Common myeloid progenitor, CD34-positive (primary cell): ENCODE measurements at regions not wholly inside any gene's neighbourhood (a gene's known extent, or its start where the extent isn't known, plus 50 kb on each side); places are given as distances from the start of the nearest gene placed in this dataset.

Experiments
- CTCF ChIA-PET: fragments of 350-600 bp; sonication (Branson Sonifier 250); formaldehyde crosslinking; loops from one replicate; lab custom pipeline; 2021; ENCODE audit warnings: antibody characterized with exemption; lab: Charles Lee
- POLR2A ChIA-PET: fragments of 350-600 bp; sonication (Branson Sonifier 250); formaldehyde crosslinking; loops from one replicate; lab custom pipeline; 2021; ENCODE audit warnings: antibody characterized with exemption; lab: Charles Lee
- DNase-seq, 3 donors: peaks; one replicate each; pipeline versions ENCODE4 v3.0.0 to v3.0.0-alpha.2; 2013
- H3K27ac ChIP-seq, 2 experiments: 1 replicate in 1 of 2; 2 replicates in 1 of 2; pipeline ENCODE4 v1.7.0; 2013; ENCODE audit warnings: inconsistent platforms in 2 of 2, low read length in 2 of 2, mild to moderate bottlenecking in 2 of 2, low read depth in 1 of 2, moderate library complexity in 1 of 2; ENCODE audit not compliant: severe bottlenecking in 2 of 2, insufficient read depth in 1 of 2, poor library complexity in 1 of 2
- H3K27me3 ChIP-seq, 5 experiments: replicated peaks in 2 of 5; 1 replicate in 3 of 5; 2 replicates in 2 of 5; pipeline versions ENCODE4 v1.6.1 to v1.7.0; 2013; ENCODE audit warnings: low read length in 4 of 5, mild to moderate bottlenecking in 2 of 5, moderate library complexity in 2 of 5, inconsistent platforms in 1 of 5; ENCODE audit not compliant: insufficient read depth in 5 of 5, control insufficient read depth in 4 of 5
- H3K36me3 ChIP-seq, 4 experiments: 1 replicate in 2 of 4; 2 replicates in 2 of 4; pipeline versions ENCODE4 v1.6.1 to v1.7.0; 2013; ENCODE audit warnings: low read length in 3 of 4, control low read depth in 1 of 4, mild to moderate bottlenecking in 1 of 4; ENCODE audit not compliant: control insufficient read depth in 4 of 4, insufficient read depth in 4 of 4
- H3K4me1 ChIP-seq, 4 experiments: 1 replicate in 3 of 4; 2 replicates in 1 of 4; pipeline versions ENCODE4 v1.6.1 to v1.7.1; 2013; ENCODE audit warnings: low read length in 3 of 4, mild to moderate bottlenecking in 3 of 4, control low read depth in 1 of 4, inconsistent platforms in 1 of 4, moderate library complexity in 1 of 4; ENCODE audit not compliant: control insufficient read depth in 4 of 4, insufficient read depth in 4 of 4; ENCODE audit errors: control extremely low read depth in 1 of 4
- H3K4me3 ChIP-seq, 7 experiments: 1 replicate in 4 of 7; 2 replicates in 3 of 7; pipeline versions ENCODE4 v1.5.1 to v1.7.0; 2013; ENCODE audit warnings: mild to moderate bottlenecking in 7 of 7, low read length in 6 of 7, moderate library complexity in 6 of 7, inconsistent platforms in 2 of 7, low read depth in 2 of 7, control low read depth in 1 of 7; ENCODE audit not compliant: insufficient read depth in 4 of 7, control insufficient read depth in 1 of 7; ENCODE audit errors: extremely low read depth in 1 of 7
- H3K9me3 ChIP-seq, 5 experiments: 1 replicate in 4 of 5; 2 replicates in 1 of 5; pipeline versions ENCODE4 v1.6.1 to v1.7.1; 2013; ENCODE audit warnings: low read length in 4 of 5, mild to moderate bottlenecking in 2 of 5, inconsistent platforms in 1 of 5, low read depth in 1 of 5, moderate library complexity in 1 of 5; ENCODE audit not compliant: control insufficient read depth in 4 of 5, insufficient read depth in 2 of 5; ENCODE audit errors: control extremely low read depth in 1 of 5
- WGBS: methylation state at CpG from one replicate; pipeline ENCODE4 v1.1.5; 2013; ENCODE audit not compliant: insufficient coverage; 5-methylcytosine and 5-hydroxymethylcytosine counted together

DNA sequence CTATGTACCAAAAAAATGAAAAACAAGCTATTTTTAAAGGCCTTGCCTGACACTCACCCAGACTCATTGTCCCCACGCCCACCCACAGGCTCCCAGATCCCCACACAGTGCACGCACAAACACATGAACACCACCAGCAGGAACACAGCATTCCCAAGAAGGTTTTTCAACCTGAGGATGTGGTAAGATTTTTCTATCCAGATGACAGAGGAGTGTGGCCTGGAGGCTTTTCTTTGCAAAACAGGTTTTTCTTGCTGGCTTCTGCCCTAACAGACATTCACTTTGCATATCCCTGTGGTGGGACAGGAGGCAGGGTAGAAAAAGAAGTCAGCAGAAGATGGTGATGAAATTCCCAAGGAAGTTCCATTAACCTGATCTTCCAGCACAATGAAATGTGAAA is 97.8 kb downstream of the KLF12 start:
- Histone ChIP-seq H3K27me3 (no peaks in the 10 kb centered on the region), H3K4me3 (no peak overlapping the region), H3K27ac (no peak overlapping the region), H3K36me3 (no peaks in the 10 kb centered on the region), H3K9me3 (no peaks in the 10 kb centered on the region), H3K4me1 (peaks cover 0 to 4% (median 0%) of the 10 kb centered on the region in 4 experiments)
- POLR2A ChIA-PET = interaction anchor here (0.5 kb wide), 1 partner anchor 11 kb away, joined by 3 read pairs; no protein-coding TSS in a partner anchor
- 100% methylated on average over 1 of the region's 2 CpGs for WGBS
- CTCF ChIA-PET = no interaction called here
- no peak for DNase-seq

- CTCF ChIA-PET = interaction anchor here (1.2 kb wide), 1 partner anchor 33 kb away, joined by 3 read pairs; no protein-coding TSS in a partner anchor
Observed at GRCh38 chr13:74035896-74036295, 98.3 kb downstream of the KLF12 start.

GRCh38 chr13:74032325-74032724 is 101.9 kb downstream of the KLF12 start:
- 100% methylated on average over 4 of the region's 4 CpGs for WGBS
- no peak overlapping the region for H3K27ac ChIP-seq
- no peaks in the 10 kb centered on the region for H3K36me3 ChIP-seq
- H3K4me3 ChIP-seq = no peak overlapping the region
- H3K9me3 ChIP-seq = no peaks in the 10 kb centered on the region
- no peaks in the 10 kb centered on the region for H3K27me3 ChIP-seq
- no peak for DNase-seq
- ChIA-PET CTCF (no interaction called here), POLR2A (no interaction called here)
- H3K4me1 ChIP-seq = peaks cover 0 to 7% (median under 1%) of the 10 kb centered on the region in 4 experiments

More at GRCh38 chr13:74035896-74036295, 98.3 kb downstream of the KLF12 start:
- H3K9me3 ChIP-seq = no peaks in the 10 kb centered on the region
- WGBS = 100% methylated on average over 3 of the region's 3 CpGs
- H3K36me3 ChIP-seq = no peaks in the 10 kb centered on the region
- no peaks in the 10 kb centered on the region for H3K27me3 ChIP-seq
- POLR2A ChIA-PET = interaction anchor here (0.5 kb wide), 1 partner anchor 12 kb away, joined by 3 read pairs; no protein-coding TSS in a partner anchor
- H3K27ac ChIP-seq = no peak overlapping the region
- H3K4me3 ChIP-seq = no peak overlapping the region
- peaks cover 0 to 4% (median 0%) of the 10 kb centered on the region in 4 experiments for H3K4me1 ChIP-seq
- no peak for DNase-seq

GRCh38 chr13:74027161-74027779 is 106.9 kb downstream of the KLF12 start:
- Histone ChIP-seq H3K27ac (peak overlapping the region in 1 of 2 experiments; percentile 62), H3K4me1 (peaks cover 4 to 16% (median 8%) of the 10 kb centered on the region in 4 experiments), H3K4me3 (peak overlapping the region in 2 of 7 experiments; percentile 10 to 24), H3K9me3 (peaks cover 0 to 12% (median 2%) of the 10 kb centered on the region in 5 experiments), H3K27me3 (no peaks in the 10 kb centered on the region), H3K36me3 (peaks cover 0 to 8% (median 4%) of the 10 kb centered on the region in 4 experiments)
- 88% methylated on average over 1 of the region's 4 CpGs for WGBS
- ChIA-PET CTCF (no interaction called here), POLR2A (no interaction called here)
- DNase-seq = peak in 1 of 3 donors; percentile 9

GRCh38 chr13:74026753-74027152 is 107.5 kb downstream of the KLF12 start:
- Histone ChIP-seq H3K4me1 (peaks cover 4 to 16% (median 8%) of the 10 kb centered on the region in 4 experiments), H3K9me3 (peaks cover 0 to 14% (median 2%) of the 10 kb centered on the region in 5 experiments), H3K36me3 (peaks cover 0 to 8% (median 4%) of the 10 kb centered on the region in 4 experiments), H3K4me3 (peak overlapping the region in 2 of 7 experiments; percentile 10 to 24), H3K27me3 (no peaks in the 10 kb centered on the region), H3K27ac (peak overlapping the region in 1 of 2 experiments; percentile 62)
- DNase-seq = peak; percentile 40 to 84 (median 75)
- ChIA-PET POLR2A (no interaction called here), CTCF (no interaction called here)
- 22% methylated on average over 4 of the region's 4 CpGs for WGBS

DNA sequence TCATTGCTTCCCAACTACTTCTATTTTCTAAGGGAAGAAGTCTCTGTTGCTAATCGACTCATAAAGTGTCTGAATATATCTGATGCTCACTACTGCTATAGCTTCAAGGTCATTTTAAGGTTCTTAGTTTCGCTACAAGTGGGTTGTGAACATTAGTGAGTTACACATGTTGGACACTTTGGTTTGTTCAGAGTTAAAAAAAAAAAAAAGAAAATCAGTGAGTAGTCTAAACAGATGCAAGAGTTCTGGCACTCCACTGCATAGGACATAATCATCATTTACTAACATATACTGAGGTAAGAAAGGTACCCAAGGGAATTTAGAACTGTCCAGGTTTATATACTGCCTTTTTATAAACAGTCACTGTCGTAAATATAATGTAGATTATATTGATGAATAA is 108.8 kb downstream of the KLF12 start:
- H3K9me3 ChIP-seq = peaks cover 0 to 17% (median 4%) of the 10 kb centered on the region in 5 experiments
- H3K36me3 ChIP-seq = peaks cover 0 to 8% (median 4%) of the 10 kb centered on the region in 4 experiments
- no peak for DNase-seq
- H3K4me3 ChIP-seq = no peak overlapping the region
- no peak overlapping the region for H3K27ac ChIP-seq
- POLR2A ChIA-PET = no interaction called here
- peaks cover 4 to 16% (median 8%) of the 10 kb centered on the region in 4 experiments for H3K4me1 ChIP-seq
- no CpG with 5 or more reads among the region's 3 CpGs for WGBS
- H3K27me3 ChIP-seq = no peaks in the 10 kb centered on the region
- CTCF ChIA-PET = interaction anchor here (0.9 kb wide), 1 partner anchor 263 kb away, joined by 3 read pairs; no protein-coding TSS in a partner anchor

DNA sequence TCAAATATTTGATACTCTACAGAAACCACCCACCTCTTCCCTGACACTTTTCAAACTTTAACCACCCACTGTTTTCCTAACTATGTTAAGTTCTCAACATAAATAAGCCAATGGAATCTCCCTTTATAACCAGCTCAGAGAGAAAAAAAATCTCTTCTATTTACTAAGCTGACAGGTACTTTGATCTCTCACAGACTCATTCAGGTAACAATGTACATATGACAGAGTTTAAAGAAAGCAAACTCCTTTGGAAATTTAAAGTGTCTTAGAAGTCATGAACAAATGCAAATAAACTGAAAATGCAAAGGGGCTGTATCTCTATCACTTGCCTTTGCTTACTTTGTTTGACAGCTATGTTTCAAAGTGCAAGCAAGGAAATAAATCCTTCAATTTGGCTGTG is 109.3 kb downstream of the KLF12 start:
- peaks cover 0 to 17% (median 4%) of the 10 kb centered on the region in 5 experiments for H3K9me3 ChIP-seq
- peaks cover 4 to 16% (median 8%) of the 10 kb centered on the region in 4 experiments for H3K4me1 ChIP-seq
- H3K36me3 ChIP-seq = peaks cover 0 to 8% (median 6%) of the 10 kb centered on the region in 4 experiments
- no peak overlapping the region for H3K4me3 ChIP-seq
- ChIA-PET POLR2A (no interaction called here), CTCF (interaction anchor here (1.0 kb wide), 1 partner anchor 15 kb away, joined by 5 read pairs; no protein-coding TSS in a partner anchor)
- no peak for DNase-seq
- no peak overlapping the region for H3K27ac ChIP-seq
- H3K27me3 ChIP-seq = no peaks in the 10 kb centered on the region
